SK-N-MC (cell line): ENCODE measurements at regions not wholly inside any gene's neighbourhood (a gene's known extent, or its start where the extent isn't known, plus 50 kb on each side); places are given as distances from the start of the nearest gene placed in this dataset.

Experiments
- EZH2 ChIP-seq: fragments of 200-600 bp; sonication (generic); IDR thresholded peaks from one replicate; pipeline ENCODE4 v1.6.1; 2017; ENCODE audit warnings: antibody characterized with exemption
- FOXP2 ChIP-seq: optimal IDR thresholded peaks from 2 replicates; pipeline ENCODE3; 2011; ENCODE audit warnings: mild to moderate bottlenecking, moderate library complexity; ENCODE audit not compliant: insufficient read depth; ENCODE audit errors: extremely low read length, control extremely low read depth
- POLR2AphosphoS5 ChIP-seq: IDR thresholded peaks from 2 replicates; pipeline ENCODE4 v1.6.1; 2012; ENCODE audit warnings: mild to moderate bottlenecking, low read depth, low read length, borderline replicate concordance

- no peak for TF ChIP-seq EZH2
- no peak for TF ChIP-seq POLR2AphosphoS5
- TF ChIP-seq FOXP2 = no peak
Observed at GRCh38 chr5:93924628-93925027, 183.2 kb upstream of the POU5F2 start.
